Activated CD4-positive, alpha-beta T cell treated with anti-CD3 and anti-CD28 coated beads for 36 hours (primary cell): ENCODE measurements at regions not wholly inside any gene's neighbourhood (a gene's known extent, or its start where the extent isn't known, plus 50 kb on each side); places are given as distances from the start of the nearest gene placed in this dataset.
"Not testable (repeated sequence)": the region's sequence is repeated elsewhere in the genome, so short reads cannot be mapped to it uniquely, and the experiment has no call there.

ENCODE experiments used
- ATAC-seq: fragments of 200-7000 bp; cut with Tn5 transposase; one replicate; pipeline ENCODE4 v1.10.0; 2021; ENCODE audit warnings: mild to moderate bottlenecking, moderate library complexity
- CTCF ChIA-PET: fragments of 350-600 bp; sonication (Branson Sonifier 250); formaldehyde crosslinking; loops from one replicate; lab custom pipeline; 2021; ENCODE audit warnings: antibody characterized with exemption; lab: Charles Lee
- POLR2A ChIA-PET: fragments of 350-600 bp; sonication (Branson Sonifier 250); formaldehyde crosslinking; loops from one replicate; lab custom pipeline; 2021; ENCODE audit warnings: antibody characterized with exemption, inconsistent platforms; lab: Charles Lee
- DNase-seq: peaks from one replicate; pipeline ENCODE4 v3.0.0-alpha.2; 2020
- H3K27ac Mint-ChIP-seq: one replicate; pipeline ENCODE4 v1.8.0; 2021; ENCODE audit warnings: mixed read lengths
- H3K27me3 Mint-ChIP-seq: one replicate; pipeline ENCODE4 v1.8.0; 2021; ENCODE audit warnings: mixed read lengths
- H3K36me3 Mint-ChIP-seq: one replicate; pipeline ENCODE4 v1.8.0; 2021; ENCODE audit warnings: low read depth, mixed read lengths
- H3K4me1 Mint-ChIP-seq: one replicate; pipeline ENCODE4 v1.8.0; 2021; ENCODE audit warnings: mixed read lengths
- H3K4me3 Mint-ChIP-seq: one replicate; pipeline ENCODE4 v1.8.0; 2021; ENCODE audit warnings: mild to moderate bottlenecking, moderate library complexity, mixed read lengths
- H3K9me3 Mint-ChIP-seq: one replicate; pipeline ENCODE4 v1.8.0; 2021; ENCODE audit warnings: low read depth, mixed read lengths
- intact Hi-C, 2 experiments: fragments of 100-400 bp; cut with DNase I in 1 of 2; cut with micrococcal nuclease in 1 of 2; formaldehyde crosslinking; loops; one replicate each; pipeline versions ENCODE4 v1.14.2 to v1.15.1; 2022 to 2024; cut with DNase I, micrococcal nuclease

- H3K27ac Mint-ChIP-seq, H3K4me1 Mint-ChIP-seq, ATAC-seq, H3K4me3 Mint-ChIP-seq, H3K36me3 Mint-ChIP-seq, DNase-seq, CTCF ChIA-PET, H3K9me3 Mint-ChIP-seq, POLR2A ChIA-PET: not testable (repeated sequence)
- peaks cover 11% of the 10 kb centered on the region for H3K27me3 Mint-ChIP-seq
- intact Hi-C loops, result loop anchor here (5.0 to 10.0 kb wide), 2 partner anchors 36 to 117 kb away; no protein-coding TSS in a partner anchor
These were observed 205.0 kb downstream of the TMEM121 start for GRCh38 chr14:105731221-105731985.

- Mint-ChIP-seq H3K4me3 (no peak overlapping the region), H3K9me3 (no peaks in the 10 kb centered on the region), H3K27me3 (peaks cover 9% of the 10 kb centered on the region), H3K4me1 (no peaks in the 10 kb centered on the region), H3K27ac (no peak overlapping the region), H3K36me3 (no peaks in the 10 kb centered on the region)
- intact Hi-C loops, result loop anchor here (5.0 to 10.0 kb wide), 2 partner anchors 34 to 119 kb away; no protein-coding TSS in a partner anchor
- CTCF ChIA-PET, result no interaction called here
- POLR2A ChIA-PET, result no interaction called here
- ATAC-seq (no peak), DNase-seq (no peak)
These were observed 207.0 kb downstream of the TMEM121 start for GRCh38 chr14:105733081-105734065.

- DNase-seq, POLR2A ChIA-PET, H3K4me1 Mint-ChIP-seq, H3K27ac Mint-ChIP-seq, H3K9me3 Mint-ChIP-seq, CTCF ChIA-PET, H3K4me3 Mint-ChIP-seq, H3K36me3 Mint-ChIP-seq, ATAC-seq, H3K27me3 Mint-ChIP-seq: not testable (repeated sequence)
- intact Hi-C loops, result loop anchor here (5.0 to 10.0 kb wide), 2 partner anchors 33 to 119 kb away; no protein-coding TSS in a partner anchor
These were observed 207.9 kb downstream of the TMEM121 start for GRCh38 chr14:105734241-105734640.

GRCh38 chr14:105736331-105736730 lies 209.9 kb downstream of the TMEM121 start:
- H3K27ac Mint-ChIP-seq, H3K4me3 Mint-ChIP-seq, CTCF ChIA-PET: not testable (repeated sequence)

GRCh38 chr14:105737504-105738246 lies 211.3 kb downstream of the TMEM121 start:
- Mint-ChIP-seq H3K4me3 (no peak overlapping the region), H3K27me3 (no peaks in the 10 kb centered on the region), H3K4me1 (no peaks in the 10 kb centered on the region), H3K27ac (no peak overlapping the region), H3K36me3 (no peaks in the 10 kb centered on the region), H3K9me3 (no peaks in the 10 kb centered on the region)
- CTCF ChIA-PET, result no interaction called here
- ATAC-seq, result no peak
- no peak for DNase-seq
- intact Hi-C loops, result loop anchor here in 1 of 2 experiments (10.0 kb wide), 1 partner anchor 123 kb away; no protein-coding TSS in a partner anchor
- POLR2A ChIA-PET, result no interaction called here

More at GRCh38 chr14:105736331-105736730, 209.9 kb downstream of the TMEM121 start:
- H3K4me1 Mint-ChIP-seq, H3K9me3 Mint-ChIP-seq, H3K27me3 Mint-ChIP-seq, POLR2A ChIA-PET, DNase-seq, ATAC-seq, H3K36me3 Mint-ChIP-seq: not testable (repeated sequence)
- intact Hi-C loops, result loop anchor here in 1 of 2 experiments (10.0 kb wide), 1 partner anchor 122 kb away; no protein-coding TSS in a partner anchor

GRCh38 chr14:105738638-105739037 lies 212.3 kb downstream of the TMEM121 start:
- ChIA-PET POLR2A (no interaction called here), CTCF (no interaction called here)
- no peaks in the 10 kb centered on the region for H3K36me3 Mint-ChIP-seq
- H3K9me3 Mint-ChIP-seq, result no peaks in the 10 kb centered on the region
- ATAC-seq (no peak), DNase-seq (no peak)
- no peaks in the 10 kb centered on the region for H3K27me3 Mint-ChIP-seq
- no peak overlapping the region for H3K27ac Mint-ChIP-seq
- no peaks in the 10 kb centered on the region for H3K4me1 Mint-ChIP-seq
- H3K4me3 Mint-ChIP-seq, result no peak overlapping the region
- intact Hi-C loops, result loop anchor here in 1 of 2 experiments (10.0 kb wide), 1 partner anchor 124 kb away; no protein-coding TSS in a partner anchor

- H3K4me1 Mint-ChIP-seq, result no peaks in the 10 kb centered on the region
- H3K36me3 Mint-ChIP-seq, result no peaks in the 10 kb centered on the region
- CTCF ChIA-PET, result no interaction called here
- no peaks in the 10 kb centered on the region for H3K27me3 Mint-ChIP-seq
- H3K27ac Mint-ChIP-seq, result no peak overlapping the region
- DNase-seq (no peak), ATAC-seq (no peak)
- H3K4me3 Mint-ChIP-seq, result no peak overlapping the region
- intact Hi-C loops, result loop anchor here in 1 of 2 experiments (2.0 to 10.0 kb wide), 2 partner anchors 27 to 125 kb away; no protein-coding TSS in a partner anchor
- no peaks in the 10 kb centered on the region for H3K9me3 Mint-ChIP-seq
- POLR2A ChIA-PET, result no interaction called here
These were observed 213.1 kb downstream of the TMEM121 start for GRCh38 chr14:105739331-105740102.

GRCh38 chr14:105740272-105740671 lies 213.9 kb downstream of the TMEM121 start:
- H3K9me3 Mint-ChIP-seq, H3K36me3 Mint-ChIP-seq, H3K4me1 Mint-ChIP-seq, H3K4me3 Mint-ChIP-seq, ATAC-seq, H3K27ac Mint-ChIP-seq, DNase-seq, H3K27me3 Mint-ChIP-seq, CTCF ChIA-PET, POLR2A ChIA-PET: not testable (repeated sequence)
- intact Hi-C loops, result loop anchor here in 1 of 2 experiments (2.0 kb wide), 1 partner anchor 27 kb away; no protein-coding TSS in a partner anchor

- H3K27ac Mint-ChIP-seq, ATAC-seq, H3K4me1 Mint-ChIP-seq, H3K4me3 Mint-ChIP-seq, H3K27me3 Mint-ChIP-seq, DNase-seq, POLR2A ChIA-PET, H3K36me3 Mint-ChIP-seq, CTCF ChIA-PET, H3K9me3 Mint-ChIP-seq: not testable (repeated sequence)
- intact Hi-C loops, result loop anchor here in 1 of 2 experiments (2.0 kb wide), 1 partner anchor 26 kb away; no protein-coding TSS in a partner anchor
These were observed 214.6 kb downstream of the TMEM121 start for GRCh38 chr14:105740961-105741360.
